Cardiac muscle cell (in vitro differentiated cells and primary cell): ENCODE measurements at regions not wholly inside any gene's neighbourhood (a gene's known extent, or its start where the extent isn't known, plus 50 kb on each side); places are given as distances from the start of the nearest gene placed in this dataset.

ENCODE experiments used
- DNase-seq, 2 donors: peaks; one replicate each; pipeline versions ENCODE4 v3.0.0 to v3.0.0-alpha.2; 2010 to 2017; ENCODE audit warnings: low read depth in 1 of 2, low spot score in 1 of 2
- H3K27ac ChIP-seq: fragments of 200-600 bp; sonication (generic); 2 replicates; pipeline ENCODE4 v1.5.1; 2016
- H3K27me3 ChIP-seq: fragments of 200-600 bp; sonication (generic); 2 replicates; pipeline ENCODE4 v1.6.0; 2016; ENCODE audit warnings: control low read depth
- H3K36me3 ChIP-seq: fragments of 200-600 bp; sonication (generic); 2 replicates; pipeline ENCODE4 v1.5.1; 2016; ENCODE audit warnings: control low read depth
- H3K4me1 ChIP-seq: fragments of 200-600 bp; sonication (generic); 2 replicates; pipeline ENCODE4 v1.8.1; 2017; ENCODE audit warnings: low read depth, mild to moderate bottlenecking, mixed run types
- H3K4me3 ChIP-seq: fragments of 200-600 bp; sonication (generic); 2 replicates; pipeline ENCODE4 v1.5.1; 2016; ENCODE audit warnings: mild to moderate bottlenecking
- H3K9me3 ChIP-seq: fragments of 200-600 bp; sonication (generic); 2 replicates; pipeline ENCODE4 v1.5.1; 2017; ENCODE audit warnings: low read depth, mild to moderate bottlenecking, control low read depth
- CTCF ChIP-seq: IDR thresholded peaks from 2 replicates; pipeline ENCODE4 v1.5.1; 2012; ENCODE audit warnings: low read depth, mild to moderate bottlenecking, low read length

DNA sequence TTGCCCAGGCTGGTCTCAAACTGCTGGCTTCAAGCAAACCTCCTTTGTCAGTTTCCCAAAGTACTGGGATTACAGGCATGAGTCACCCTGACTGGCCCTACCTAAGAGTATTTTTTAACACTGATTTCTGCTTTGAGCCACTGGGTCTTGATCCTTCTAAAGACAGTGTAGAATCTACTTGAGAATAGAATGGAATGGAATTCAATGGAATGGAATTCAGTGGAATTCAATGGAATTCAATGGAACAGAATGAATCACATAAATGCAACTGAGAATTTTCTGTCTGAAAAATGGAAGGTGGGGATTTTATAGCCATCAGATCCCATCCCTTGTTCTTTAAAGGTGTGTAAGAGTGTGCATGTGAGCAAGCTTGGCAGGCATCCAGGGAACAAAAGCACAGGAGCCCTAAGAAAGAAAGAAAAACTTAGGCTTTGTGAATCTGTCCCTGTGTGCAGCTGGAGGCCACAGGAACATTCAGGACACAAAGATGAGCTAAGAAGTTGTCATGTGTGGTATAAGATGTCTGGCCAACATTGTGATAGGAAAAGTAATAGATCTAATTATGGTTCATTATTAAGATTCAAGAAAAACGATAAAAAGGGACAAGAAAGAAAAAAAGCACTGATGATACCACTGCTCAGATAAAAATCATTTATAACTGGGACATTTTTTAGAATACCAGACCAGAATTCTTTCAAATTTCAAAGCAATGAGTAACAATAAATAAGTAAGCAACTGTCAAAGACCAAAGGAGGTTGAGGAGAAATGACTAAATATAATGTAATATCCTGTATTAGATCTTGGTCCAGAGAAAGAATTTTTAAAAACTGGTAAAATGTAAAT lies 681.0 kb upstream of the GJE1 start:
- Histone ChIP-seq H3K36me3 (no peaks in the 10 kb centered on the region), H3K4me3 (no peak overlapping the region), H3K9me3 (no peaks in the 10 kb centered on the region), H3K27ac (no peak overlapping the region), H3K4me1 (no peaks in the 10 kb centered on the region), H3K27me3 (no peaks in the 10 kb centered on the region)
- no peak for TF ChIP-seq CTCF
- DNase-seq = peak in 1 of 2 donors; percentile 21

DNA sequence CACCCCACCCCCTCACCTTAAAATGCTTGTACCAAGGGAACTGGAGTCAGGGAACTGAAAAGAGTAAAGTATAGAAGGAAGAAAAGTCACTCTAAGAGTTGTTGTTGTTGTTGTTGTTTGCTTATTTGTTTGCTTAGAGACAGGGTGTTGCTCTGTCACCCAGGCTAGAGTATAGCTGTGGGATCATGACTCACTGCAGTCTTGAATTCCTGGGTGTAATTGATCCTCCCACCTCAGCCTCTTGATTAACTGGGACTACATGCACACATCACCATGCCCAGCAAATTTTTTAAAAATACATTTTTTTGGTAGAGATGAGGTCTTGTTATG lies 681.6 kb upstream of the GJE1 start:
- DNase-seq = no peak
- H3K9me3 ChIP-seq = no peaks in the 10 kb centered on the region
- TF ChIP-seq CTCF = no peak
- no peaks in the 10 kb centered on the region for H3K4me1 ChIP-seq
- no peaks in the 10 kb centered on the region for H3K27me3 ChIP-seq
- H3K4me3 ChIP-seq = no peak overlapping the region
- no peaks in the 10 kb centered on the region for H3K36me3 ChIP-seq
- no peak overlapping the region for H3K27ac ChIP-seq

GRCh38 chr6:141445928-141446628 lies 686.6 kb upstream of the GJE1 start:
- no peak for TF ChIP-seq CTCF
- Histone ChIP-seq H3K9me3 (no peaks in the 10 kb centered on the region), H3K27me3 (no peaks in the 10 kb centered on the region), H3K36me3 (no peaks in the 10 kb centered on the region), H3K27ac (no peak overlapping the region), H3K4me1 (no peaks in the 10 kb centered on the region), H3K4me3 (no peak overlapping the region)
- DNase-seq = no peak

GRCh38 chr6:141443668-141444289 lies 688.9 kb upstream of the GJE1 start:
- H3K36me3 ChIP-seq = no peaks in the 10 kb centered on the region
- no peak overlapping the region for H3K4me3 ChIP-seq
- no peak overlapping the region for H3K27ac ChIP-seq
- H3K4me1 ChIP-seq = no peaks in the 10 kb centered on the region
- no peak for DNase-seq
- no peak for TF ChIP-seq CTCF
- H3K27me3 ChIP-seq = no peaks in the 10 kb centered on the region
- no peaks in the 10 kb centered on the region for H3K9me3 ChIP-seq

DNA sequence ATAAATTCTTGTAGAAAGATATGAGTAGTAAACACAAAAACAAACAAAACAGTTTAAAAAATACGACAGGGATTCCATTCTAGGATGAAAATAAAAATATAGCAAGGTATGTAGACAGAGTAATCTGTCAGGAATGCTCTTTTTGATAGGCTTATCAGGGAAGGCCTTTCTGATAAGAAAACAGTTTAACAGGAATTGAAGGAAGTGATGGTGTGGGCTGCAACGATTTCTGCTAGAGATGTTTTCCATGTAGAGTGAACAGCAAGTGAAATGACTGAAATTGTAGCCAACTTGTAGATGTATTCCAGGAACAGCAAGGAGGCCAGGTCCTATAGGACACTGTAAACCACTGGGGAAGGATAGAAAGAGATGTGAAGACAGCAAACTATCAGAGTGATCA lies 689.7 kb upstream of the GJE1 start:
- no peak overlapping the region for H3K27ac ChIP-seq
- TF ChIP-seq CTCF = no peak
- no peak for DNase-seq
- H3K9me3 ChIP-seq = no peaks in the 10 kb centered on the region
- no peaks in the 10 kb centered on the region for H3K27me3 ChIP-seq
- H3K4me3 ChIP-seq = no peak overlapping the region
- no peaks in the 10 kb centered on the region for H3K36me3 ChIP-seq
- no peaks in the 10 kb centered on the region for H3K4me1 ChIP-seq
